Suppressor macrophage treated with lipopolysaccharide for 1 hour (primary cell): ENCODE measurements at regions not wholly inside any gene's neighbourhood (a gene's known extent, or its start where the extent isn't known, plus 50 kb on each side); places are given as distances from the start of the nearest gene placed in this dataset.

Experiments used
- DNase-seq, 3 donors: peaks; one replicate each; pipeline ENCODE4 v3.0.0-alpha.2; 2020 to 2022

DNA sequence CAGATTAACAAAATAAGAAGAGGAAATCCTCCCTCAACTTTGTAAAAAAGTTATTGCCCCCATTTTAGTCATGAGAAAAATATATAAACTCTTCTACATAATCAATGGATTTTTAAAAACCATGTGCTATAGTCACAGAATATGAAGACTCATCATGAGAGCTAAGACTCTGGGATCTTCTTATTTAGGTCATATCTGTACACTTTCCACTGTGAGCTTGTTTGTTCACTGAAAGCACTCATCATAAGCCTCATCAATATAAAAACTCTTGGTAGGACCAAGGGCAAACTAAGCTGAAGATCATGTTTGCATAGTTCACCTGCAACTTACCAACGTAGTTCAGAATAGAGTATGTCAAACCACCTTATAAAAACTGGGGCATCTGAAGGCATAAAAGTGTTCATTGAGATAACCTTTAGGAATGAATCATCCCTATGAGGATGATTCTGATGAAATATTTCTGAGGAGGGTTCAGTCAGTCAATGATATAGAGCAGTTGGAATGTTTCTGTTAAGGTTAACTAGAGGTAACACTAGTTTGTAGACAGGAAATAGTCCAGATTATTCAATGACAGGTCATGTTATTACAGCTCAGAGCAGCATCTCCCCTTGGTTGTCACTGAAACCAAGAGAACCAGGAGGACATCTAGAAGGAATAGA, 289.9 kb upstream of the SMC2 start:
- no peak for DNase-seq

DNA sequence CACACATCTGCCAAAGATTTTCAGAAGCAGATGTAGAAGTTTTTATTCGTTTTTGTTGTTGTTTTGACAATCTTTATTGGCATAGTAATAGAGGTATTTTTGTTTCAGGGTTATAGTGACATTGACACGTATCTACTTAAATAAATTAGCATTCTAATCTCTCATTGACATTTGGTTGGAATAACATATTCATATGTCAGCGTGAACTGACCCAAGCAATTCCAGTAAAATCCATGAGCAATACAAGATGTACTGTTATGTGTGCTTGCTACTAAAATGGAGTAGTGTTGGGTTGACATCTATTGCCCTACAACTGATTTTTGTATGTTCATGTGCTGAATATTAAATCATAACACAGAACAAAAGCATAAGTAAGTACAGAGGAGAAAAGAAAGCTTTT, 284.4 kb upstream of the SMC2 start:
- no peak for DNase-seq

DNA sequence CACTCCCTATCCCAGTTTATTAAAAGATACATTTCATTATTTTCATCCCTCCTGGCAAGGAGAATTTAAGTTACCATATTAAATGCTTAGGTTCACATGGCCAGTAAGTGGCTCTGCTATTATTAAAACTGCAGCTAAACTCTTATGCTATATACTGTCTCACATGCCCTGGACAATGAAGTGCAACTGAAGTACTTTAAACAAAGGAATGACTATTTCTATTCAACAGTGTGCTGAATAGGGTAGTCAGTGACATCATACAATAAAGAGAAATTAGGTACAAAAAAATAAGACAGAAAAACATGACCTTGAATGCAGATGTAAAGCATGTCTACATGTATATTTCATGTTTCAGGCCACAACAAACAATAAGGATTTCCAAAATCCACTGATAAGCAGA, 282.6 kb upstream of the SMC2 start:
- no peak for DNase-seq

DNA sequence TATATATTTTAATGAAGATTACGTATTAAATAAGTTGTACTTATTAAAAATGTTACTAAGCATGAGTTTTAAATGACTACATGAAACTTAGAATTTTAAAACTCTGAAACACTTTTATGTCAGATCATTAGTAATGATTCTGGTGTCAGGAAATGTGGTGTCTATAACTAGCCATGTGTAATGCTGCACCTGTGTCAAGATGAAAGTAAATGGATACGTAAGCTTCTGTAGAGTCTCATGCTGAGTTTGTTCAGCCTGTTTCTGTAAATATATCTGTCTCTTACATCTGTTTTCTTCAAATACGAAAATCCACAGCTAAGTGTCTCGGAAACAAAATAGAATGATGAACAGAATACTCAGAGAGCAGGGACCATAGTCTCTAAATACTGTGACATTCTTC, 278.0 kb upstream of the SMC2 start:
- DNase-seq = no peak

DNA sequence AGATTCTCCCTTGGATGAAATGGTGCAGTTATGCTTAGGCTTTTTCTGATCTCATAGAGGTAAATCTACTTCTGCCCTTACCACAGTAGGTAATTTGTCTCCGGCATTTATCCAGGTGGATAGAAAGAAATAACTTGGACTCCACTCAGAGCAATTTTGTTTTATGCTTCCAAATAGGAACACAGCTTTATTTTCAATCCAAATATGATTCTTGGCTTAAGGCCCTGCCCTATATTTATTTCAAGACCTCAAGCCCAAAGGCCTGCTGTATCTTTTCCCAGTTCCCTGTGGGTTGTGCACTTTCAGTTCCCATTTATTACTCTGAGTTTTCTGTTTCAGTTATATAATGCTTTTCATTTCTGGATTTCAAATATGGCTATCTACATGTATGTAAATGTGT, 274.2 kb upstream of the SMC2 start:
- no peak for DNase-seq

DNA sequence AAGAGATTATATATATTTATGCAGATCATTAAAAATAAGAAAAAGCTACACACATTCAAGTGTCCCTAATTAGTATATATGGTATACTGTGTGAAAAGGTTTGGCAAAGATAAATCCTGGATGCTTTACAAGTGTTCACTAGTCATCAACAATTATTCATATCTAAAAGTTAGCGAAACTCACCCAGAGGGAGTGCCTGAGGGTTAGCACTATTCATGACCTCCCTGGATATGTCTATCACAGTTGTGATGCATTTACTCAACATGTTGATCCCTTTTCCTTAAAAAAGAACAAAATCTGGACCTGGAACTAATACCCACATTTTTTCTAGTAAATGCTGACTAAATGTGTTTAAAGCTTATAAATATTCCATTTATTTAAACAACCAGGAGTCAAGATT, 273.0 kb upstream of the SMC2 start:
- no peak for DNase-seq

DNA sequence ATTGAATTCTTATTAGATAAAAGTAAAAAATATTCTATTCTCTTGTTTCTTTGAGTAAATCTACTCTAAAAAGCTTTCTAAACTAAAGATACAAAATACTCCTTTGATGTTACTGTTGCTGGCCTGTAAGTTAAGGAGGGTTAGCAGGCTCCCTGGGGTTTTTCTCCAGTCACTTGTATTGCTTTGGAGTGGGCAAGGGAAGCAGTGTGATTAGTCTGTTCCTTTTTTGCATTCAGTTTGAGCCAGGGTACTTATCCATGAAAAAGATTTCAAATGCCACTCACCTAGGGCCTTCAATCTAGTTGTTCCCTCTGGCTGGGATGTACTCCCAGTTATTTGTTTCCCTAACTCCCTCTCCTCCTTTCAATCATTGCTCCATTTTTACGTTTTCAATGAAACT, 256.2 kb upstream of the SMC2 start:
- no peak for DNase-seq

DNA sequence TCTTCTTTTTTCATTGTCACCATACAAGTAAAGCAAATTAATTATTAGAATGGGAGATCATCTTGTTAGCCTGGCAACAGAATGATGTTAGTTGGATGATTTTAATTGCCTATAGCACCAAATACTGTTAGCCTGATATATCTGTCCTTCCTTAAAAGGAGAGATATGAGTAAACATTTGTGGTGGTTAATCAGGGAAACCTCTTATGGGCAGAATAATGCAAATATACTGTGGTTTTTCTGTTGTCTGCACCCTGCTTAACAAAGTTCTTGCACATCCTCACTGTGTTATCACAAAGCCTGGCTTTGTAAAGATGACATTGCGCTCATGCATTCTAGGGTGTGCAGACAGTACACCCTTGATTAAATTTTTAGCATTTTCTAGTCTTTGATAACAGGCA, 254.9 kb upstream of the SMC2 start:
- no peak for DNase-seq

DNA sequence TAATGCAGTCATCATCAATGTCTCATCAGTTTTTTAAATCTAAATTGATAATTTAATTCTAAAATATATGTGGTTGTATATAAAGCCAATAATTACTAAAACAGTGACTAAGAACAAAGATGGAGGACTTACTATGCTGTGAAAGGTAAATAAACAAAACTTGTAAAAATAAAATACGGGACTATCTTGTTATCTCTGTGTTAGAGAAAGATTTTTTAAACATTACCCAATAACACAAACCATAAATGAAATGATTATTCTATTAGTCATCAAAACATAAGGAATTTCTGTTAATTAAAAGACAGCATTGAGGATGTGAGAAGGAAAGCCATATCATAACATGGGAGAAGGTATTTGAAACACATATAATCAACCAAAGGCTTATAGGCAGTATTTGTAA, 226.2 kb upstream of the SMC2 start:
- no peak for DNase-seq

DNA sequence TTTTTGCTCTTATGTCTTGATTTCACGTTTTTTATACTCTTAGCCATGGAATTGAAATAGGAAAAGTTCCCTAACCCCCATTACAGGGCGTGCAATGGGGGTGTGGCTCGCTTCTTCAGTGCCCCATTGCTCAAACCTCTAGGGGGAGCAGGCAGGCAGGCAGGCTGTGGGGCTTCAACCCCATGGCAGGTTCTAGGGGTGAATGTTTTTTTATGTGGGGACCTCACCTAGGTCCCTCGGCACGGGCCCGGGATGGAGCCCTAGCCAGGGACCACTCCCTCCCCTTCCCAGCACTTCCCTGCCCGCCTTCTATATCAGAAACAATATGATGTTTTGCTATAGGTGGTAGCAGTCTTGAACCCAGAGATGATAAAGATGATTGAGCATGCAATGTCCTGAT, 221.3 kb upstream of the SMC2 start:
- DNase-seq = no peak

DNA sequence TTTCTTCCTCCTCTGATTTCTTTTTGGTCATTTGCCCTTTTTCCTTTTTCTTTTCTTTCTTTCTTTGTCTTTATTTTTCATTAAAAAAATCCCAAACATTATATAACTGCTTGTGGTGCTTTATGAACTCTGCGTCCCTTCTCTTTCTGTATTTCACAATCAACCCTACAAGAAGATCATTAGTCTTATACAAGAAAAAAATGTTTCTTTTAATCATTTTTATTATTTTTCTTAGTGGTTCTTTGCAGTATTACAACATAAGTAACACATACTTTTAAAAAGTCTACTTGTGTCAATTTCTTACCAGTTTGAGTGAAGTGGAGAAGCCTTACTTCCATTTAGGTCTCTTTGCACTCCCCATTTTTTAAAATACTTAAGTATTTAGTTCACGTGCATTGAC, 212.7 kb upstream of the SMC2 start:
- no peak for DNase-seq

DNA sequence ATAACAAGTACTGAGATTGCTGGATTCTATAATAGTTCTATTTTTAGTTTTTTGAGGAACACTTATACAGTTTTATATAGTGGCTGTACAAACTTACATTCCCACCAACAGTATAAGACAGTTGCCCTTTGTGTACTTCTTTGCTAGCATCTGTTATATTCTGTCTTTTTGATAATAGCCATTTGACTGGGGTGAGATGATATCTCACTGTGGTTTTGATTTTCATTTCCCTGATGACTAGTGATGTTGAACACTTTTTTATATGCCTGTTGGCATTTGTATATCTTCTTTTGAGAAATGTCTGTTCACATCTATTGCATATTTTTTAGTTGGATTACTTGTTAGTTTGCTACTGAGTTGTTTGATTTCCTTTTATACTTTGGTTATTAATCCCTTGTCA, 204.1 kb upstream of the SMC2 start:
- DNase-seq = no peak

DNA sequence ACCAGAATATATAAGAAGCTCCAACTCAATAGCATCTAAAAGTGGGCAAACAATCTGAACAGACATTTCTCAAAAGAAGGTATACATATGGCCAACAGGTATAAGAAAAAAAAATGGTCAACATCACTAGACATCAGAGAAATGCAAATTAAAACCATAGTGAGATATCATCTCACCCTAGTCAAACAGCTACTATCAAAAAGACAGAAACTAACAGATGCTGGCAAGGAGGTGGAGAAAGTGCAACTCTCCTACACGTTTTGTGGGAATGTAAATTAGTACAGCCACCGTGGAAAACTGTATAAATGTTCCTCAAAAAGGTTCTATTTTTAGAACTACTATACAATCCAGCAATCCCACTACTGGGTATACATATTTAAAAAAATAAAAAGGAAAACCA, 199.9 kb upstream of the SMC2 start:
- no peak for DNase-seq

DNA sequence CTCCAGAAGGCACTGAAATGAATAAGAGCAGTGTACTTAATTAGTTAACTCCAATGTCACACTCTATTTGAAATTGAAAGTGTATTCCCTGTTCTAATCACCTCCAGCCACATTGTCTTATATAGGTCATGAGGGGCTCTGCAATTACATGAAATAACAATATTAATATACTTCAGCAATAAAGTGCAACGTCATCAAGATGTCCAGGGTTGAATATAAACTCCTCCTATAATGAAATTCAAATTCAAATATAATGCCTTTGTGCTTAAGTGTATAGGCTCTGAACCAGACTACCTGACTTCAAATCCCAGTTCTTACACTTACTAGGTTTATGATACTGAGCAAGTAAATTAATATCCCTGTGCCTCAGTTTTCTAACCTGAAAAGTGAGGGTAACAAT, 195.6 kb upstream of the SMC2 start:
- DNase-seq = no peak

DNA sequence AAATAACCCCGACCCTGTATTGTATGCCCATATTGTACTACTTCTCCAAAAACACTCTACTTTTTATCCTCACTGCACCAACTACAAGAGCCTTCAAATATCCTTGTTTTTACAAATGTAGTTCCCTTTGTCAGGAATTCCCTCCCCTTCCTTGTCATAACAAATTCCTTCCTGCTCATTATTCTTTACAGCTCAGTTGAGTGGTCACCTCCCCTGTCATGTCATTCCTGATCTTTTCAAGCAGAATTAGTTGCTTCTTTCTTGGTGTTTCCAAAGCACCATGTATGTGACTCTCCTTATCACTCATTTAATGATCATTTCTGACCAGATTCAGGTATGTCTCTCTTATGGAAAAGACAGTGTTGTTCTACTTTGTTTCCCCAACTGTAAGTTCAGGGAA, 194.2 kb upstream of the SMC2 start:
- no peak for DNase-seq

DNA sequence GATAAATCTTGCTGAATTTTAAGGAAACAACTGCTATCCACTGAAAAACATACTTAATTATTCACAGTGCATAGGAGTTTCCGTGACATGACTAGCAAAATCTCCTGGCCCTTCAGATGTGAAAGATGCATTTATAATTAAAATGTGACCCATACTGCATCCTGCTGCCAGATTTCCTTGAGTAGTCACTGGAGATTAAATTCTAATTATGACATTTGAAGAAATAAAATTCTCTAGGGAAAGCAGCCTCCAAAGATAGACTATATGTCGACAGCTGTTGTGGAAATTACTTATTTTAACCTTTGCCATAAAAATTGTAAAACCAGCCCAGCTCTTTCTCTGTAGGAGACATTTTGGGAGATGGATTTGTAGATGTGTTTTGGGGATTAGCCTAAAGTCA, 193.6 kb upstream of the SMC2 start:
- no peak for DNase-seq

DNA sequence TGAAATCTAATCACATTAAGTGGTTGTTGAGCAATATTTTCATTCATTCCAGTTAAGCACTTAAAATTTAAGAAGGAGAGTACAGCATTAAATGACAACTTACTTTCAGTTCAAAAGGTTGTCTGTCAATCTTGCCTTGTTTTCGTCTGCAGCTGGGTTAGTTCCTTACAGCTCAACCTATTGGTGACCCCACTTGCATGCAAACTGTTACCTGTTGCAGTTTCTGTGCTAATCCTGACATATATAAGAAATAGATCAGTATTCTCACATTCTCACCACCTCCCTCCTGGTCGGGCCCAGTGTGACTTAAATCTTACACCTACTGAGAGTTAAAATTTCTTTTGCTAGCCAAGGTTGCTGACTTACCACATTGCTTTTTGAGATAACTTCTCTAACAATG, 191.8 kb upstream of the SMC2 start:
- no peak for DNase-seq

DNA sequence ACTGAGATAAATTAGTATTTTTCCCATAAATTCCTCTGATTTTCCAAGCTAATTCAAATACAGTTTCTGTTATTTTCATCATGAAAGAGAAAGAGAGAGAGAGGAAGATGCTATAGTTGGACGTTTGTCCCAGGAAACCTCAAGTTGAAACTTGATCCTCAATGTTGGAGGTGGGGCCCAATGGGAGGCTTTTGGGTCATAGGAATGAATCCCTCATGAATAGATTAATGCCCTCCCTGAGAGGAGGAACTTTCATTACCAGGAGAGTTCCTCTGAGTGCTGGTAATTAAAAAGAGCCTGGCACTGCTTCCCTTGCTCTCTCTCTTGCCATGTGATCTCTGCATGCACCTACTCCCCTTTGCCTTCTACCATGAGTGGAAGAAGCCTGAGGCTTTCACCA, 189.9 kb upstream of the SMC2 start:
- DNase-seq = no peak

DNA sequence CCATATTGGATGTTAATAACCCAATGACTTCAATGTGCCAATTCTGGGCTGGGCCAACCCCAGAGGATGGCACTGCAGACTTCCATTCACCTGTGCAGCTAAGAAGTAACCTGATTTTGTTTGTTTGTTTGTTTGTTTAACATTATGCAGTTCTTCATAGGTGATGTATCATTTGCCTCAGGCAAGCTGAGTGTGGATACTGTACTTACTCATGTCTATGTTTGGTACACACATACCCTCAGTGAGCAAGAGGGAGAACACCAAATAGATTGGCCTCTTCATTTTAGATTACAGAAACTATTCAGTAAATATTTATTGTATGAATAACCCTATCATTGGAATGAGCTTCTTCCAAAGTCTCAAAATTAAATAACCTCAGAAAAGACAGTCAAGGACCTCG, 180.2 kb upstream of the SMC2 start:
- no peak for DNase-seq

DNA sequence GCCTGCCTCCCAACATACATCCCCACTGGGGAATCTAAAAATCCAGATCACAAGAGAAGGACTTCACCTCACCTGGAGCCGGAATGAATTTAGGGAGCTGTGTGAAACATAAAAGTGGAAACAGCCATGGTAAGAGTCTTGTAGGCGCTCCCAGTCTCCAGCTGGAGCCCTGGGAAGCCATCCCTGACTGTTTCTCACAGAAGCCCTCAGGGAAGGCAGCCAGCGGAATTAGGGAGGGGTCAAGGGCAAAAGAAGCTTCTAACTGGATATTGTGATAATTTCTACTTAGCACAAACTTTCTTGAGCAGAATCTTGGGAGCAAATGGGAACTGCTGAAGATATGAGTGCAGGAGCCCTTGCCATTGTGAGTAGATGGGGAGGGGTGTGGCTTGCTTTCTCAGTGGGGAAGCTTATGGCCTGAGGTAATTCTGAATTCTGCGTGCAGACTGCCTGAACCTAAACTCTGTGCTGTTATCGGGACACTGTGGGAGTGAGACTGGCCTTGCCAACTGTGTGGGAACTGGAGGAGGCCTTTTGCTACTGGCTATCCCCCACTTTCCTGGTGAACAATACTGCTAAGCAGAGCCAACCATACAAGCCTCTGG, 174.4 kb upstream of the SMC2 start:
- DNase-seq = no peak

DNA sequence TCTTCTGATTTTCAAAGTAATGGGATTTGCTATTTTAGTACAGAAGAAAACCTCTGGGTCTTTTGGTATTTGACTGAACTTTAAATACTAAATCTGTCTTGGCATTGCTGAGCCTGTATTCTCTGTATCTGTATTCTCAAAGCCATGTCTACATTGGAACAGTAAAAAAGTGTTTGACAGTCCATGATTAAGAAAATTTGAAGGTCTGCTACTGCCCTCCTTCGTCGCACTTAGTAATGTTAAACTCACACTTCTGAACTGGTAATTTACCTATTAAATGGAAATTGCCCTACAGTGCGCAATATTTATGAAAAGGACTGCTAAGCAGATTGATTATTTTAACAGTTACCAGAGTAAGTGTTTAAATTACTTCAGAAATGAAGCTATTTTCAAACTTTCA, 165.7 kb upstream of the SMC2 start:
- no peak for DNase-seq

DNA sequence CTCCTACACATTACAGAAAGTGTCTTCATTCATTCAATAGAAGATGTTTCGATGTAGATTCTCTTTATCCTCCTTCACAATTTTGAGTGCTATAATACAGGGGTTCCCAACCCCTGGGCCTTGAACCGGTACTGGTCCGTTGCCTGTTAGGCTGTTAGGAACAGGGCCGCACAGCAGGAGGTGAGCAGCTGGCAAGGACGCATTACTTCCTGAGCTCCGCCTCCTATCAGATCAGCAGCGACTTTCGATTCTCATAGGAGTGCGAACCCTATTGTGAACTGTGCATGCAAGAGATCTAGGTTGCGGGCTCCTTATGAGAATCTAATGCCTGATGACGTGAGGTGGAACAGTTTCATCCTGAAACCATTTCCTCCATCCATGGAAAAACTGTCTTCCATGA, 153.0 kb upstream of the SMC2 start:
- DNase-seq = no peak

DNA sequence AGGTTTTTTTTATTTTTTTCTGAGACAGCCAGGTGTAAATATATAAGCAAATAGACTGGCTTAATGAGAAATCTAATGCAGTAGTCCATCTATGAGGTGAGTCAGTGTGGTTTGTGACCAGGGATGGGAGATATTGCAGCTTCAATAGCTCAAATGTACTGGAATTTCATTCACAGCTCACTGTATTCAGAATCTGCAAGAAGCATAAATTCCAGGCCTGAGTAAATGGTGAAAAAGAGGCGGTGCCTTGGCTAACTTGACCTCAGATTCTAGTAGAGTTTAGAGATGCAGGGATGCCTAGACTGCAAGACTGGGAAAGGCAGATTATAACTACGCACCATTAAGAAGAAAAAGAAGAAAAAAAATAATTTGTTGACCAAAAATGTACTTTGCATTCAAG, 151.9 kb upstream of the SMC2 start:
- no peak for DNase-seq

DNA sequence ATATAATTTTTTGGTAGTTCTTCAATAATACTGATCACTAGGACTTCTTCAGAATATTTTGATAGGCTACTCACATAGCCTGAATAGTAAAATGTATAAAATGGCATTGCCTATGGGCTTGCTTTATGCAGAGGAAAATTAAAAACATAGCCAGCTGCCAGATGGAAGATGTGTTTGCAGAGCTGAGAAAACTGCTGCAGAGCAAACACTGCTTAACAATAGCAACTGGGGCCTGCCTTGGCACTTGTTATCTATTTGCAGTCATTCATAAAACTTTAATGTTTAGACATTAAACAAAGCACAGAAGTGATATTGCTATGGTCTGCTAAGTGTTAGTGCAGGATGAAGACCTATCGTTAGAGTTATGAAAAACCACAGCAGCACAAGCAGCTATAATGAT, 151.5 kb upstream of the SMC2 start:
- DNase-seq = no peak

DNA sequence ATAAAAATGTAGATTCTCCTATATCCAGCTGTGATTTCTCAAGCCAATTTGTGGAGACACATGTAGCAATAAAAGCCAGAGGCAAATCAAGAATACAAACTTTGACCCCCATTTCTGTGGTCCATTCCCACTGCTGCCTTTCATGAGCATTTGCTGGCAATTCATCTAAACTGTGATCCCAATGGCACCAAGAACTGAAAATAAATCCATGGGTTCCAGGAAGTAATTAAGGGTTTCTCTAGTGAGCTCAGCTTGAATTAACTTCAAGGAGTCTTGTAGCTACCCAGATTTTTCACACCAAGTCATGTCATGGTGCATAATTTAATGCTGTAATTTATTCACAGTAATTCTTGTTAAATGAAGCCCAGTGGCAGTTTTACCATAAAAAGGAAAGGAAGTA, 145.0 kb upstream of the SMC2 start:
- no peak for DNase-seq

DNA sequence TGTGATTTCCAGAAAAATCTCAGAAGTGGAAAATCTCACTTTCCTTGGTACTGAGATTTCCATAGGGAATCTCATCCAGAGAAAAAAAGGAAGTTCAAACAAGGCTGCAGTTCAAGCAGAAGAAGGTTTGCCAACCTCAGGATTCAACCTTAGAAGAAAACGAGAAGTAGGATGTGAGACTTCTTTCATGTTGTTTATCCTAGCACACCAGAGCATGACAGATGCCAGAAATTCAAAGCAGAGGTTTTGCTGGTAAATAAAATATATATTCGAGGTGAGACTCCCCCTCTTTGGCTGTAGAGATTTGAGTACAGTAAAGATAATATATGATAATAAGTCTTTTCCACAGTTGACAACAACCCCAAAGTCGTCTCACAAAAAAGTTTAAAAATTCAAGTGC, 116.9 kb upstream of the SMC2 start:
- no peak for DNase-seq
